ENCODE measurements at regions not wholly inside any gene's neighbourhood (a gene's known extent, or its start where the extent isn't known, plus 50 kb on each side); places are given as distances from the start of the nearest gene placed in this dataset.

- Histone ChIP-seq H3K4me3 (IDR thresholded peaks at IDR 0.05; ENCODE audit: insufficient read depth, low read depth, low read length) (no peak overlapping the region), H3K27me3 (ENCODE audit: insufficient read depth, low read depth) (no peaks in the 10 kb centered on the region), H3K4me2 (no peak overlapping the region), H3K79me2 (ENCODE audit: insufficient read depth, low read depth) (no peaks in the 10 kb centered on the region), H3K36me3 (ENCODE audit: insufficient read depth) (no peaks in the 10 kb centered on the region), H3K27ac (no peak overlapping the region), H2AFZ (ENCODE audit: low read depth) (no peak overlapping the region), H3K9ac (no peak overlapping the region), H3K4me1 (ENCODE audit: low read depth, poor library complexity, severe bottlenecking) (no peaks in the 10 kb centered on the region), H4K20me1 (ENCODE audit: insufficient read depth) (no peaks in the 10 kb centered on the region)
- TF ChIP-seq CTCF (conservative IDR thresholded peaks at IDR 0.05; ENCODE audit: low read depth, low read length), result no peak
These were observed 831.6 kb downstream of the C6orf118 start for GRCh38 chr6:164477790-164478189.

GRCh38 chr6:164477101-164477500 is 832.3 kb downstream of the C6orf118 start:
- no peak for TF ChIP-seq CTCF (conservative IDR thresholded peaks at IDR 0.05; ENCODE audit: low read depth, low read length)
- H4K20me1 ChIP-seq (ENCODE audit: insufficient read depth), result no peaks in the 10 kb centered on the region
- H3K27ac ChIP-seq, result no peak overlapping the region
- H3K27me3 ChIP-seq (ENCODE audit: insufficient read depth, low read depth), result no peaks in the 10 kb centered on the region
- no peaks in the 10 kb centered on the region for H3K79me2 ChIP-seq (ENCODE audit: insufficient read depth, low read depth)
- no peaks in the 10 kb centered on the region for H3K36me3 ChIP-seq (ENCODE audit: insufficient read depth)
- no peak overlapping the region for H3K9ac ChIP-seq
- H3K4me3 ChIP-seq (IDR thresholded peaks at IDR 0.05; ENCODE audit: insufficient read depth, low read depth, low read length), result no peak overlapping the region
- H3K4me2 ChIP-seq, result no peak overlapping the region
- no peak overlapping the region for H2AFZ ChIP-seq (ENCODE audit: low read depth)
- H3K4me1 ChIP-seq (ENCODE audit: low read depth, poor library complexity, severe bottlenecking), result no peaks in the 10 kb centered on the region

- no peak overlapping the region for H3K4me3 ChIP-seq (IDR thresholded peaks at IDR 0.05; ENCODE audit: insufficient read depth, low read depth, low read length)
- no peak overlapping the region for H3K4me2 ChIP-seq
- no peaks in the 10 kb centered on the region for H3K4me1 ChIP-seq (ENCODE audit: low read depth, poor library complexity, severe bottlenecking)
- TF ChIP-seq CTCF (conservative IDR thresholded peaks at IDR 0.05; ENCODE audit: low read depth, low read length), result no peak
- no peaks in the 10 kb centered on the region for H4K20me1 ChIP-seq (ENCODE audit: insufficient read depth)
- H3K36me3 ChIP-seq (ENCODE audit: insufficient read depth), result no peaks in the 10 kb centered on the region
- H2AFZ ChIP-seq (ENCODE audit: low read depth), result no peak overlapping the region
- H3K79me2 ChIP-seq (ENCODE audit: insufficient read depth, low read depth), result no peaks in the 10 kb centered on the region
- no peak overlapping the region for H3K27ac ChIP-seq
- no peak overlapping the region for H3K9ac ChIP-seq
- H3K27me3 ChIP-seq (ENCODE audit: insufficient read depth, low read depth), result no peaks in the 10 kb centered on the region
These were observed 840.0 kb downstream of the C6orf118 start for GRCh38 chr6:164469276-164469949.

GRCh38 chr6:164455835-164456234 is 853.6 kb downstream of the C6orf118 start:
- no peak overlapping the region for H3K4me2 ChIP-seq
- H3K27ac ChIP-seq, result no peak overlapping the region
- no peaks in the 10 kb centered on the region for H3K36me3 ChIP-seq (ENCODE audit: insufficient read depth)
- no peak overlapping the region for H3K4me3 ChIP-seq (IDR thresholded peaks at IDR 0.05; ENCODE audit: insufficient read depth, low read depth, low read length)
- H3K4me1 ChIP-seq (ENCODE audit: low read depth, poor library complexity, severe bottlenecking), result no peaks in the 10 kb centered on the region
- no peaks in the 10 kb centered on the region for H3K79me2 ChIP-seq (ENCODE audit: insufficient read depth, low read depth)
- no peaks in the 10 kb centered on the region for H4K20me1 ChIP-seq (ENCODE audit: insufficient read depth)
- no peaks in the 10 kb centered on the region for H3K27me3 ChIP-seq (ENCODE audit: insufficient read depth, low read depth)
- H3K9ac ChIP-seq, result no peak overlapping the region
- TF ChIP-seq CTCF (conservative IDR thresholded peaks at IDR 0.05; ENCODE audit: low read depth, low read length), result no peak
- no peak overlapping the region for H2AFZ ChIP-seq (ENCODE audit: low read depth)
